ENCODE measurements at regions not wholly inside any gene's neighbourhood (a gene's known extent, or its start where the extent isn't known, plus 50 kb on each side); places are given as distances from the start of the nearest gene placed in this dataset.

DNA sequence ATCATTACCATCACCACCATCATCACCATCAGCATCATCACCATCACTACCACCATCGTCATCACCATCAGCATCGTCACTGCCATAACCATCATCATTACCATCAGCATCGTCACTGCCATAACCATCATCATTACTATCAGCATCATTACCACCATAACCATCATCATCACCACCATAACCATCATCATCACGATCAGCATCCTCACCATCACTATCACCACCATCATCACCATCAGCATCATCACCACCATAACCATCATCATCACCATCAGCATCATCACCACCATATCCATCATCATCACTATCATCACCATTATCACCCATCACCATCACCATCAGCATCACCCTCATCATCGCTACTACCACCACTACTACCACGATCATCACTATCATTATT is 493.9 kb upstream of the TBX3 start:
- TF ChIP-seq, protein P1, sequence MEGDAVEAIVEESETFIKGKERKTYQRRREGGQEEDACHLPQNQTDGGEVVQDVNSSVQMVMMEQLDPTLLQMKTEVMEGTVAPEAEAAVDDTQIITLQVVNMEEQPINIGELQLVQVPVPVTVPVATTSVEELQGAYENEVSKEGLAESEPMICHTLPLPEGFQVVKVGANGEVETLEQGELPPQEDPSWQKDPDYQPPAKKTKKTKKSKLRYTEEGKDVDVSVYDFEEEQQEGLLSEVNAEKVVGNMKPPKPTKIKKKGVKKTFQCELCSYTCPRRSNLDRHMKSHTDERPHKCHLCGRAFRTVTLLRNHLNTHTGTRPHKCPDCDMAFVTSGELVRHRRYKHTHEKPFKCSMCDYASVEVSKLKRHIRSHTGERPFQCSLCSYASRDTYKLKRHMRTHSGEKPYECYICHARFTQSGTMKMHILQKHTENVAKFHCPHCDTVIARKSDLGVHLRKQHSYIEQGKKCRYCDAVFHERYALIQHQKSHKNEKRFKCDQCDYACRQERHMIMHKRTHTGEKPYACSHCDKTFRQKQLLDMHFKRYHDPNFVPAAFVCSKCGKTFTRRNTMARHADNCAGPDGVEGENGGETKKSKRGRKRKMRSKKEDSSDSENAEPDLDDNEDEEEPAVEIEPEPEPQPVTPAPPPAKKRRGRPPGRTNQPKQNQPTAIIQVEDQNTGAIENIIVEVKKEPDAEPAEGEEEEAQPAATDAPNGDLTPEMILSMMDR (IDR thresholded peaks at IDR 0.05 in 4 of 5, conservative IDR thresholded peaks at IDR 0.05 in 1 of 5) = no peak
- no peak for TF ChIP-seq POLR2A (IDR thresholded peaks at IDR 0.05)

Measured in gastrocnemius medialis (tissue), 4 donors.